Esophagus squamous epithelium (tissue), 5 donors: ENCODE measurements at regions not wholly inside any gene's neighbourhood (a gene's known extent, or its start where the extent isn't known, plus 50 kb on each side); places are given as distances from the start of the nearest gene placed in this dataset.

Experiments used
- DNase-seq: peaks from one replicate; lab custom pipeline; 2025; lab: John Stamatoyannopoulos, UW
- H3K27ac ChIP-seq, 4 donors: fragments of 200-600 bp; sonication (generic); one replicate each; pipeline ENCODE4 v1.5.1; 2016 to 2019; ENCODE audit warnings: mild to moderate bottlenecking in 1 of 4
- H3K27me3 ChIP-seq, 4 donors: fragments of 200-600 bp; sonication (generic); 1 replicate in 3 of 4; 2 replicates in 1 of 4; pipeline versions ENCODE4 v1.5.1 to v1.6.0; 2017 to 2021; ENCODE audit warnings: antibody characterized with exemption in 1 of 4
- H3K36me3 ChIP-seq, 3 donors: fragments of 200-600 bp; sonication (generic); one replicate each; pipeline ENCODE4 v1.5.1; 2016 to 2019
- H3K4me1 ChIP-seq, 3 donors: fragments of 200-600 bp; sonication (generic); one replicate each; pipeline ENCODE4 v1.5.1; 2017 to 2019
- H3K4me3 ChIP-seq, 4 donors: fragments of 200-600 bp; sonication (generic); 1 replicate in 3 of 4; 2 replicates in 1 of 4; pipeline ENCODE4 v1.5.1; 2016 to 2019; ENCODE audit warnings: mild to moderate bottlenecking in 2 of 4, moderate library complexity in 1 of 4
- H3K9me3 ChIP-seq, 3 donors: fragments of 200-600 bp; sonication (generic); one replicate each; pipeline ENCODE4 v1.5.1; 2016 to 2019
- CTCF ChIP-seq, 6 experiments: fragments of 450-650 bp in 4 of 6; fragments of 200-600 bp in 2 of 6; sonication (generic) in 2 of 6; IDR thresholded peaks; one replicate each; pipeline ENCODE4 v1.5.1; 2016 to 2019; ENCODE audit warnings: antibody characterized with exemption in 6 of 6, mild to moderate bottlenecking in 4 of 6, moderate library complexity in 4 of 6
- POLR2A ChIP-seq, 4 donors: fragments of 450-650 bp; IDR thresholded peaks; one replicate each; pipeline ENCODE4 v1.6.1; 2017; ENCODE audit warnings: antibody characterized with exemption in 4 of 4, mild to moderate bottlenecking in 4 of 4, moderate library complexity in 3 of 4
- WGBS, 2 donors: methylation state at CpG; one replicate each; pipeline ENCODE4 v1.1.5; 2018; 5-methylcytosine and 5-hydroxymethylcytosine counted together
- intact Hi-C: fragments of 100-400 bp; cut with DNase I; formaldehyde crosslinking; loops from one replicate; pipeline ENCODE4 v1.15.0; 2022
- donor health status: DM: yes; HTN: yes; CAD: no.

GRCh38 chr6:166744223-166745134, 117.4 kb upstream of the RPS6KA2 start:
- Histone ChIP-seq H3K4me3 (no peak overlapping the region), H3K4me1 (peaks cover 0 to 5% (median 0%) of the 10 kb centered on the region in 3 donors), H3K36me3 (no peaks in the 10 kb centered on the region), H3K27me3 (no peaks in the 10 kb centered on the region), H3K9me3 (no peaks in the 10 kb centered on the region), H3K27ac (no peak overlapping the region)
- 60 to 94% methylated on average over 1 to 3 of the region's 33 CpGs for WGBS, 2 donors
- no peak for DNase-seq
- intact Hi-C loops, result no loop called here
- TF ChIP-seq POLR2A (IDR thresholded peaks at IDR 0.05) (no peak), CTCF (IDR thresholded peaks at IDR 0.05) (no peak)

GRCh38 chr6:166743406-166744222, 116.6 kb upstream of the RPS6KA2 start:
- 82 to 83% methylated on average over 16 to 21 of the region's 21 CpGs for WGBS, 2 donors
- Histone ChIP-seq H3K27me3 (no peaks in the 10 kb centered on the region), H3K9me3 (no peaks in the 10 kb centered on the region), H3K4me1 (peaks cover 0 to 8% (median 0%) of the 10 kb centered on the region in 3 donors), H3K27ac (no peak overlapping the region), H3K36me3 (no peaks in the 10 kb centered on the region), H3K4me3 (no peak overlapping the region)
- no peak for TF ChIP-seq CTCF (IDR thresholded peaks at IDR 0.05)
- TF ChIP-seq POLR2A (IDR thresholded peaks at IDR 0.05), result no peak
- intact Hi-C loops, result no loop called here
- no peak for DNase-seq

- H3K27me3 ChIP-seq, result no peaks in the 10 kb centered on the region
- TF ChIP-seq CTCF (IDR thresholded peaks at IDR 0.05) (no peak), POLR2A (IDR thresholded peaks at IDR 0.05) (no peak)
- intact Hi-C loops, result no loop called here
- no peak overlapping the region for H3K27ac ChIP-seq
- H3K9me3 ChIP-seq, result no peaks in the 10 kb centered on the region
- DNase-seq, result no peak
- H3K4me1 ChIP-seq, result peaks cover 0 to 8% (median 0%) of the 10 kb centered on the region in 3 donors
- no peak overlapping the region for H3K4me3 ChIP-seq
- 80 to 90% methylated on average over 1 to 4 of the region's 7 CpGs for WGBS, 2 donors
- H3K36me3 ChIP-seq, result no peaks in the 10 kb centered on the region
These were observed 115.9 kb upstream of the RPS6KA2 start for GRCh38 chr6:166742981-166743380.

GRCh38 chr6:166739976-166740318, 112.9 kb upstream of the RPS6KA2 start:
- H3K9me3 ChIP-seq, result no peaks in the 10 kb centered on the region
- TF ChIP-seq POLR2A (IDR thresholded peaks at IDR 0.05) (no peak), CTCF (IDR thresholded peaks at IDR 0.05) (no peak)
- no peaks in the 10 kb centered on the region for H3K27me3 ChIP-seq
- no peak overlapping the region for H3K27ac ChIP-seq
- DNase-seq, result no peak
- intact Hi-C loops, result no loop called here
- H3K36me3 ChIP-seq, result no peaks in the 10 kb centered on the region
- 50 to 67% methylated on average over 1 of the region's 1 CpG for WGBS, 2 donors
- peaks cover 0 to 8% (median 0%) of the 10 kb centered on the region in 3 donors for H3K4me1 ChIP-seq
- no peak overlapping the region for H3K4me3 ChIP-seq
